PC-3 (cell line): ENCODE measurements at regions not wholly inside any gene's neighbourhood (a gene's known extent, or its start where the extent isn't known, plus 50 kb on each side); places are given as distances from the start of the nearest gene placed in this dataset.

ENCODE experiments used
- CTCF ChIP-seq: fragments of 300-600 bp; sonication (generic); conservative IDR thresholded peaks from 2 replicates; pipeline ENCODE4 v1.5.1; 2017; ENCODE audit warnings: antibody characterized with exemption, low read depth, mild to moderate bottlenecking, low read length
- EZH2 ChIP-seq: fragments of 300-600 bp; sonication (generic); IDR thresholded peaks from one replicate; pipeline ENCODE4 v1.6.1; 2017; ENCODE audit warnings: antibody characterized with exemption, mild to moderate bottlenecking, low read length; ENCODE audit not compliant: unreplicated experiment
- EZH2phosphoT487 ChIP-seq: fragments of 300-600 bp; sonication (generic); IDR thresholded peaks from 2 replicates; pipeline ENCODE4 v1.6.1; 2018; ENCODE audit warnings: mild to moderate bottlenecking, antibody characterized with exemption, low read length, borderline replicate concordance

- no peak for TF ChIP-seq CTCF
- no peak for TF ChIP-seq EZH2
- TF ChIP-seq EZH2phosphoT487: no peak
Observed at GRCh38 chr2:13768274-13768673, 864.2 kb upstream of the LRATD1 start.
